HG03342 (cell line): ENCODE measurements at regions not wholly inside any gene's neighbourhood (a gene's known extent, or its start where the extent isn't known, plus 50 kb on each side); places are given as distances from the start of the nearest gene placed in this dataset.
"Not testable (repeated sequence)": the region's sequence is repeated elsewhere in the genome, so short reads cannot be mapped to it uniquely, and the experiment has no call there.

Experiments
- ATAC-seq: cut with Tn5 transposase; IDR thresholded peaks from one replicate; pipeline ENCODE4 v1.9.1; 2021; ENCODE audit warnings: mild to moderate bottlenecking, moderate library complexity; ENCODE audit not compliant: unreplicated experiment

- ATAC-seq, result no peak
These were observed 443.8 kb upstream of the SPTLC3 start for GRCh38 chr20:12564979-12565378.

- ATAC-seq, result no peak
These were observed 442.2 kb upstream of the SPTLC3 start for GRCh38 chr20:12566596-12566995.

- no peak for ATAC-seq
These were observed 438.4 kb upstream of the SPTLC3 start for GRCh38 chr20:12570371-12570770.

- no peak for ATAC-seq
These were observed 435.3 kb upstream of the SPTLC3 start for GRCh38 chr20:12573442-12573841.

GRCh38 chr20:12575352-12576095 is 433.2 kb upstream of the SPTLC3 start:
- no peak for ATAC-seq

GRCh38 chr20:12577213-12577612 is 431.6 kb upstream of the SPTLC3 start:
- no peak for ATAC-seq

- no peak for ATAC-seq
These were observed 427.0 kb upstream of the SPTLC3 start for GRCh38 chr20:12581644-12582289.

GRCh38 chr20:12582710-12583109 is 426.1 kb upstream of the SPTLC3 start:
- not testable (repeated sequence) for ATAC-seq

- no peak for ATAC-seq
These were observed 416.8 kb upstream of the SPTLC3 start for GRCh38 chr20:12591949-12592470.

- no peak for ATAC-seq
These were observed 416.0 kb upstream of the SPTLC3 start for GRCh38 chr20:12592756-12593155.

- no peak for ATAC-seq
These were observed 415.4 kb upstream of the SPTLC3 start for GRCh38 chr20:12593342-12593873.

- ATAC-seq, result no peak
These were observed 414.2 kb upstream of the SPTLC3 start for GRCh38 chr20:12594410-12595088.

GRCh38 chr20:12595841-12596240 is 412.9 kb upstream of the SPTLC3 start:
- ATAC-seq, result no peak

GRCh38 chr20:12596863-12597262 is 411.9 kb upstream of the SPTLC3 start:
- ATAC-seq, result no peak

- ATAC-seq, result no peak
These were observed 411.2 kb upstream of the SPTLC3 start for GRCh38 chr20:12597551-12597950.

- ATAC-seq, result no peak
These were observed 409.9 kb upstream of the SPTLC3 start for GRCh38 chr20:12598894-12599293.

- ATAC-seq, result no peak
These were observed 409.3 kb upstream of the SPTLC3 start for GRCh38 chr20:12599494-12599893.

GRCh38 chr20:12605751-12606150 is 403.0 kb upstream of the SPTLC3 start:
- ATAC-seq, result no peak

GRCh38 chr20:12610871-12611270 is 397.9 kb upstream of the SPTLC3 start:
- no peak for ATAC-seq

- no peak for ATAC-seq
These were observed 394.0 kb upstream of the SPTLC3 start for GRCh38 chr20:12614764-12615163.

- no peak for ATAC-seq
These were observed 391.7 kb upstream of the SPTLC3 start for GRCh38 chr20:12617076-12617475.
